Stimulated activated CD8-positive, alpha-beta memory T cell treated with anti-CD3 and anti-CD28 coated beads, Interleukin-4, amount 100 ng/mL, for 4 hours (primary cell): ENCODE measurements at regions not wholly inside any gene's neighbourhood (a gene's known extent, or its start where the extent isn't known, plus 50 kb on each side); places are given as distances from the start of the nearest gene placed in this dataset.

Source experiments
- DNase-seq, 2 donors: peaks; one replicate each; pipeline ENCODE4 v3.0.0-alpha.2; 2020; ENCODE audit warnings: low read depth in 2 of 2, low spot score in 1 of 2

DNA sequence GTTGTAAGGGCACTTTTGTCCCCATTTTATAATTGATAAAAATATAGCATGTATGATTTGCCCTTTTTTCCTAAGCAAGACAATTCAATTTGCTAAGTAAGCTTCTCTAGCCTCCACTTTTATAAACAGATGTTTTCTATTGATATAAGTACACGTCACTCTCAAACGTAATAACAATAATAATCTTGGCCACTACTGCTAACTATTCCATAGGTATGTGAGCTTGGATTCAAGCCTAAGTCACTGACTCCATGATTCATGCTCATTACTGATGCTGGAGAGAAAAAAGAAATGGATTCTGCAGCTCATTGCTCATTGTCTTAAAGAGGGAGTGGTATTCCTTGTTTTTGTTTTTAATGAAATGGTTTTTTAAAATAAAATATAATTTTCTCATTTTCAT, 661.0 kb downstream of the GALC start:
- DNase-seq, result no peak

DNA sequence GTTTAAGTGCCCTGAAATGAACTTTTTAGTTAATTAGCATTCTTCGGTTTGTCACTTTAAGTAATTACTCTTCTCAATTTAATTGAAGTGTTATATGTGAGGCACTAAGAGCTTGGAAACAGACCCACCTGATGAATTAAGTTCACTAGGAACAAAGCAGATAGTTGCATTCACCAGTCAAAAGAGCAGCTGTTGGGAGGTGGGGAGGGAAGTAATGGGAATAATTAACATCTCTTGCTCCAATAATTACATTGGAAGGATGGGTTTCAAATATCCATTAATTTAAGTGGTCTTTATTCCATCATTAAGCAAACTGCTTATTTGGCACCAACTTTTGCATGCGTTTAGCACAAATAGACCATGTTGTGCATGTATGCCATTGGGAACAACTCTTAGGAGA, 667.2 kb downstream of the GALC start:
- DNase-seq, result no peak

DNA sequence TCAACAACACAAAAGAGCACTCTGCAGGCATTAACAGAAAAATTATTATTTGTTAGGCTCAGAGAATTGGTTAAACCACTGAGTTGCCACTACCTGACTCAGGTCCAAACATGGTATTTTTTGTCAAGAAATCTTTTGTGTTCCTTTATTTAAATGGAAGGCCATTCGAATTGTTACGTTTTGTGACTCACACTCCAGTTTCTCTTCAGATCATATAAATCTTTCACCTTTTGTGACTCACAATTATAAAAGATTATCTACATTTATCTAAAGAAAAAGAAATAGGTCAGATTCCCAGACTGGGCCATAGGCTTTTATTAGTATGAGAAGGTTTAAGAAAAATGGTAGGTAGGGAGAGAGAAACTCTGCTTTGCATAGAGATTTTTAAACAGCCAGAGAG, 669.8 kb downstream of the GALC start:
- no peak for DNase-seq

DNA sequence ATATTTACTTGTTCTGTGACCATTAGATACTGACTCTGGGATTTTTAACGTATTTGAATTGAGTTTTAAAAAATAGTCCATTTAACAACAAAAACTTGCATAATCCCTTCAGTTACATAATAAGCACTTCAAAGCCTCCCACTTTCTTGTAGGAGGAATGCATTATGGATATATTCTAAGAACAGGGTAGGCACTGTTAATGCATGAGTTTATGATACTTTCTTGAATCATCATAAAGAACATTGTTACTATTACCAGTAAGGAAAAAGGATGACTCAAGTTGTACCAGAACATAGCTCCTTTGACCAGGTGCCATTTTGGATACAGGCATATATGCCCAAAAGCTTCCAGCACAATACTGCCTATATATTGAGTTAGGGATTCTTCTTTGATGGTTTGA, 671.4 kb downstream of the GALC start:
- no peak for DNase-seq

DNA sequence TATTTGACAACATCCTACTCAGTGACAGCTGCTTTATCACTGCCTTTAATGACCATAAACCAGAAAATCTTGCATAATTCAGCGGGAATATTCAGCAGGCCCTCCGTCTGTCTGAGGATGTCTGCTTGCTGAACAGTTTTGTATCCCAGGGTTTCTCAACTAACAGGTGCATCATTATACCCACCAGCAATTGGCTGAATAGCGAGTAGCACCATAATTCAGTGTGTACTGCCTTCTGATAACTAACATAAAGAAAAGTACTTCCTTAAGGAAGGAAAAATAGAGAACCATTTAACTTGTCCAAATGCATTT, 680.1 kb downstream of the GALC start:
- DNase-seq, result no peak

DNA sequence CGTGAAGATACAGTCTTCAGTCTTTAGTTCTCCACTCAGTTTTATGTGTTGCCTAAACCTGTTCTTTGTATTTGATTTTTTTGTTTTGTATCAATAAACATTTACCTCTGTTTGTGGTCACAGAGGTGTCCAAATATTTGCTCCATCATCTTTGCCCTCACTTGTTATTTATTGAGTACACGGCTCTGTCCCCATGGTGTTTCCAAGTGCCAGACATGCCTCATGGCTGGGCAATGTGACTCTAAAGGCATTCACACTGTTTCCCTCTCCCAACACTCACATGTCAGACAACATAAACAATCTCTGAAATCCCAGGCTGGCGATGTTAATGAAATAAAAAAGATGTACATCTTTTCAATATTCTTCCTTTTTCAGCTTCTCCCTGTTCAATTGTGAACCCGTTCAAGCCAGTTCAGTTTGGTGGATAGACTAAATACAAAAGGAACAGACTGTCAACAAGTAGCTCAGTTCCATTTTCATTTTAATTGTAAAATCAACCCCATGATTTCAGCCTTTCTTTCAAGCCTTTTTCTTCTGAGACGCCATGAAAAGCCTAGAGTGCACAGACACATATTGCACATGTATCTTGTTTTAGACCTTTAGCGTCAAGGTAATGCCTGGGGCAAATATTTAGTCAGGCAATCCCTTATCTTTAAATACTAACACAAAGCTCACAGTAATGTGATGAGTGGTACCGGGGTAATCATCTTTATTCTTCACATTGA, 680.7 kb downstream of the GALC start:
- DNase-seq, result no peak

DNA sequence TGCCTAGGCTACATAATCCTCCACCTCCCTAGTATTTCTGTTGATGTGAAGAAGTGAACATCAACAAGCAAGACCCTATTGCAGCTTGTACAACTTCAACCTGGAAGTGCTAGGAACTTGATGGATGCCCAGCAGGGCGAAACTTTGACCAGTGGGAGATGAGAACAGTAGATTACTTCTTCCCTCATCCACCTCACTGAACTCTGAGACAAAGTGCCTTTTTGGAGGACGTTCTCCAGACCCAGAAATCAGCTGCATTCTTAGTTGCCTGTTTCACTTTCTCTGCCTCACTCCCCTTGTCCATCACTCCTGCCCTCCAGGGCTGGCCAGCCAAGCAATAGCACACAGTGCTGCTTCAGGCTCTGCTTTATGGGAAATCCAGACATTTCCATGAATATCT, 683.4 kb downstream of the GALC start:
- no peak for DNase-seq

DNA sequence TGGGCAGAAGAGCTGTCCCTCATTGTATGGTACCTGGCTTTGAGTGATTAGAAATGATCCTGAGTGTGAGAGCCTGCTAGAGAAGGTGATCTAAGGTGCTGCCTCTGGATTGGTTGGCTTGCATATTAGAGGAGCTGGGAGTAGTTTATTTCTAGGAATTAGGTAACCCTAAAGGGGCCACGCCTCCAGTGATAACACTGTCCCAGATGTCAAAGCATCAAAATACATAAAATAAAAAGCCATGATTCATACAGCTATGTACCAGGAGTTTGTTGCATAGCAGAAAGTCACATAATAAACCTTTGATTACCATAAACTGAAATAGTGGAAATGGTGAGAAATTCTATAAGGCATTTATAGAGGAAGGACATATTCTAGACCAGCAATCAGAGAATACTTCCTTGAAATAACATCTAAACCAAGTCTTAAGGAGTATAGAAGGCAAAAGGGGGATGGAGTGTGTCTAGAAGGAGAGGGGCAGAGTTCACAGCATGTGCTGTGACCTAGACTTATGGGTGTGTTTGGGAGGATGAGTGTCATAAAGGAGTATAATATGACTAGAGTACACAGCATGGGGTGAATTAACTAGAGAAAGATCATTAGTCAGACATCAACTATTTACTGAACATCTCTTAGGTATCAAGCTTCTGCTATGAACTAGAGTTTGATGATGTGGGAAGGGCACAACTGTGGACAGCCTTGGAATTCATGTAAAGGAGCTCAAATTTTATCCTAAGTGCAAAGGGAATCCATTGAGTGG, 686.4 kb downstream of the GALC start:
- DNase-seq, result no peak

DNA sequence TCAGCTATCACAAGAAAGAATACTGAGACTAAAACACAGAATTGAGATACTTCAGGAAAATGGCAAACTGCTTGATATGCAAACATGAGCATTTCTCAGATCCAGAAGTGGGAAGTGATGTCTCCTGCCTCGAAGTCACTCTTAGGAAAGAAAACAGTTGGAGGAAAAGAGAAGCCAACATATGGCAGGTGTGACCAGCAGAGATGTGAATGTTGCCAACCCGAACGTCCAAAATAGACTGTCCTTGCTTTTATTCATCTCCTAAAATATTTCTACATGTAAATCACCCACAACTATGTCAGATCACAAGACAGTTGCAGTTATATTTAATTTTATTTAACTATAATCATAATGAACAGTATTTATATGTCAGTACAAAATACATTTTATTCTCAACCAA, 687.6 kb downstream of the GALC start:
- DNase-seq, result no peak

DNA sequence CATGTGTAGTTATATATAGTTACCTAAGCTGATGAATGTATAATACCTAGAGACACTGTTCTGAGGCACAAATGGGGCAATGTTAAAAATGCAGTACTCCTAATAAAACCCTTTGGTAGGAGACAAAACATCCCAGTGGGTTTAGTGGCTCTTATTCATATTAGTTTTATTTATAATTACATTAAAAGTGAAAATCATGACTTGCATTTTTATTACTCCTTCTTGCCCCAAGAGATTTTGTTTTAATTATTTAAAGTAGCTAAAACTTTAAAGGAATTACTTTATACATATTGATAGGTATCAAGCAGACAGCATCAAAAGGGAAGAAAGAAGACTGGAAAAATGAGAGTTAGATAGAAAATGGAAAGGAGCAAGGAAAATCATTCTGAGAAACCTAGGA, 688.6 kb downstream of the GALC start:
- DNase-seq, result no peak

DNA sequence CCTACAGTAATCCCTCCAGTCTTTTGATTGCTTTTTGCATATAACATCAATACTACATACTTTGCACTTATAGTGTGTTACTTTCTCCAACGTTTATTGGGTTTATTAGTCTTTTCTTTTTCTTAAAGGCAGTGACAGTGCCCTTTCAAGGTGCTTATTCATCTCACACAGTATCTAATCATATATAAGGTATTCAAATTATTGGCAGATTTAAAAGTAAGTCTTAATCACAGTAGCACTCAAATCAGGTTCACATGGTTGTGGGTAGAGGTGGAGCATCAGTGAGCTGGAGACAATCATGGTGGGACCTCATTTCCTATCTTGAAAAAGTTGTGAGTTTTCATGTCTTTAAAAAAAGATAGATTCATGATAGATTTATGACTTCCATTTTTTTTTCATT, 706.2 kb downstream of the GALC start:
- DNase-seq, result no peak

DNA sequence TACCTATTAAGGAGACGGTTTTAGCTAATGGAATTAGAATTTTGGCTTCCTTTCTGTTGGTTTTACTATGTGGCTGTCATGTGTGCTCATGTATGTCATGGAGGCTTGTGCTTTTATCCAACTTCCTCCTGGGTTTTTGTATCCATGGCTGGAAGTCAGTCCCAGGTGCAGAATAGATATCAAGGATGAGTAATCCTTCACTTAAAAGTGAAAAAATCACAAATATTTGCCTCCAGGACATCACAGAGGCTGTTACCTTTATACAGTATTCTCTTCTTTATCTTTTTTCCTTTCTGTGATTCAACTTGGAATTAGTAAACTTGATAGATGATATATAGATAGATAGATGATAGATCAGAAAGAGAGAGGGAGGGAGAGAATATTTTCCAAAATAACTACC, 706.8 kb downstream of the GALC start:
- DNase-seq, result no peak

DNA sequence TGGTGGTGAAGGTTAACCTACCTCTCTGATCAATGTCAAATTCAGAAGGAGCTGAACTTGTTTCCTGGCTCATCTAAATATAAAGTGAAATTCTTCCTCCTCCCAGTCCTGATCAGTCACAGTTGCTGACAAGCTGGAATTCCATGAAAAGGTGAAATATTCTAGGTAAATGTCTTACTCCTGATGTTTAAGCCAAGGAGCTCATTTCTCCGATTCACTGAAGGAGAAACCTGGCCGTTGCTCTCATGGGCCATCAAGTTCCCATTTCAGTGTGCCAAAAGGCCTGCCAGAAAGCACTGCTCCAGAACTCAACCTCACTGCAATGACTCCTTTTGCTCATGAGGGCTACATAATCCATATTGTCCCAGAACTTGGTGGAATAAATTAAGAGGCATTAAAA, 707.5 kb downstream of the GALC start:
- no peak for DNase-seq

DNA sequence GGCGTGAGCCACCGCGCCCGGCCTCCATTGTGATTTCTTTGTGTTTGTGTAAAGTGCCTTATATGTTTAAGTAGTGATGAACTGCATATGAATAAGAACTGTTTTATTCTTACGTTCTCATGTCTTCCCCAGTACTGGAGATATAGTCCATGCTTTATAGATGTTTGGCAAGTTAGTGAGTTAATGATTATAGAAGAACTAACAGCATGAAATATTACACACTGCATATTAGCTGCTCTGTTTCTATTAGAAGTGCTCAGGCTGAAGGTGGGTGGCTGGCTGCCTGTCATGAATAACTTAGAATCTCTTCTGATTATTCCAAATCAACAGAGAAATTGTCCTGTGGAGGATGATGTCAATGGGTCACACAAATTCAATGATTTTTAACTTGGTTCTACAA, 709.4 kb downstream of the GALC start:
- DNase-seq, result no peak

DNA sequence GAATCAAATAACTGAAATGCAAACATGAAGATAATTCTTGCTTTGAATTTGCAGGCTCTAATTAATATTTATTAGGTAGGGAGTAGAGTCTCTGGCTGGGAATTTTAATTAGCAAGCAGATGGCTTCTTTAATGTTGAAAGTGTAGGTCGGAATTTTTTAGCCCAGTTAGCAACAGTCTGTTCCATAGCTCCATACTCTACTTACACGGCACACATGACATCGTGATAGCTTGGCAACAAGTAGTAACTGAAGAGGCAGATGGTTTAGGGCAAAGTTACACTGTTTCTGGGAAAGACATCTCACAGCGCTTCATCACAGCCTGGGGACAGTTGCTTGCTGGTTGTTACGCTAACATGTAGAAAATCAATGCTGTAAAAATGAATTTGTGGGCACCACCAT, 710.7 kb downstream of the GALC start:
- DNase-seq, result no peak

DNA sequence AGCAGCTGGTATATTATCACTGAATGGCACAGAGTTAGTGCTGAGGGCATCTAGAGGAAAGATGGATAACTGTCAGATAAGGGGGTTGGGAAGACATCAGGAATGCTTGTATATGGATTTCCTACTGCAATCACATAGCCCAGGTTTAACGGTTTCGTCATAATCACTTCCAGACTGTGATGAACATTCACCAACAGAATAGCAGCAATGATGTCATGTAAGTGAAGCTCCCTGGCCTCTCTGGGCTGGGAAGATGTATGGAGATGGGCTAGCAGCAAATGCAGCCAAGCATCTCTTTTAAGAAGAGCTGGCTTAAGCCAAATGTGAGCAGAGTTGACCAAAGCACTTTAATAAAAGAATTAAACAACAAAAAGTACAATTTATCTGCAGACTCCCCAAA, 714.6 kb downstream of the GALC start:
- DNase-seq, result no peak

DNA sequence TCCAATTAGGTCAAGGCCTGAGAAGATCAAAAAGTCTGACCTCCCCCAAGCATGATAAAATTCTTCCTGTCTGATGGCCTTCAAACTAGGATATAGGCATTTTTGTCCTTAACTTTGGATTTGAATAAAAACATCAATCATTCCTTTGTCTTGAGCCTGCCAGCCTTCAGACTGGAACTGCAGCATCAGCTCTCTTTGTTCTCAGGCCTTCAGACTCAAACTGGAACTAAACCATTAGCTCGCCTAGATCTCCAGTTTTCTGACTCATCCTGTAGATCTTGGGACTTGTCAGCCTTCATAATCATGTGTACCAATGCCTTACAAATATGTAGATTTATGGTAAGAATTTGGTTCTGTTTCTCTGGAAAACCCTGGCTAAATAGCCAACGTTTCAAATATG, 721.7 kb downstream of the GALC start:
- DNase-seq, result no peak

DNA sequence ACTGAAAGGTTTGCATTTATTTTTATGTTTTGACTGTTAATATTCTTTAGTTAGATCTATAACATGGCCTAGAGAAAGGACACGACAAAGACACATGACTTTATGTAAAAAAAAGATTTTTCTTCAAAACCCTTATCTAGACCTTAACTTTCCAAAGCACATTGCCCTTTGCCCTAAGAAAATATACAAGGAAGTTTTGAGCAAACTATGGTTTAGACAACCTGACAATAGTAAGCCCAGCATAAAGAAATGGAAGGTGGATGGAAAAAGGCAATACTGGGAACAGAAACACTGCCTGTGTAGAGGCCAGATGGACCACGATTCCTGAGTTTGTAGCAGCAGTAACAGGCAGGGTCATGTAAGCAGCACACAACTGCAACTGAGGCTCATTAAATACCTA, 724.0 kb downstream of the GALC start:
- no peak for DNase-seq

DNA sequence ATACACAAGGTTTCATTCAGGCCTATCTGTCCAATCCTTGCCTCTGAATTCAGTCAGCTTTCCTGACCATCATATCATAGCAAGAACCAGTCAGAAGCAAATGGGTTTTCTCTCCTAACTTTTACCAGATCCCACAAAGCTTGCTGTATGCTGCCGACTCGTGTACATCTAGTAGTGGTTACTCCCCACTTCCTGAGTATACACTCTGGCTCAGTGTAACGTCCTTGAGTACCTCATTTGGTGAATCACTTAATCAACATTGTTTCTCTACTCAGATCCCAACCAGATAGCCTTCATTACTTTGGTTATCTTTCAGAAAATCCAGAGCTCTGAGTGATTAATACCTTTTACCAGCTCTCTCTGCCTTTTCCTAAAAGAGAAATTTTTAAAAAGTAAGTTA, 728.2 kb downstream of the GALC start:
- DNase-seq, result no peak

DNA sequence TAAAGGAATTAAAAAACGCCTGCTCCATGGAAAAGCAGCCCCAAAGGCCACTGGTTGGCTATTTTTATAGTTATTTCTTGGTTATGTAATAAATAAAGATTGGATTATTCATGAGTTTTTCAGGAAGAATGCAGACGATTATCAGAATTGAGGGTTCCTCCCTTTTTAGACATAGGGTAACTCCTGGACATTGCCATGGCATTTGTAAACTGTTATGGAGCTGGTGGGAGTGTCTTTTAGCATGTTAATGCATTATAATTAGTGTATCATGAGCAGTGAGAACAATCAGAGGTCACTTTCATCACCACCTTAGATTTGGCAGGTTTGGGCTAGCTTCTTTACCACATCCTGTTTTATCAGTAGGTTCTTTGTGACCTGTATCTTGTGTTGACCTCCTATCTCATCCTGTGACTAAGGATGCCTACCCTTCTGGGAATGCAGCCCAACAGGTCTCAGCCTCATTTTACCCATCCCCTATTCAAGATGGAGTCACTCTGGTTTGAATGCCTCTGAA, 728.7 kb downstream of the GALC start:
- no peak for DNase-seq

DNA sequence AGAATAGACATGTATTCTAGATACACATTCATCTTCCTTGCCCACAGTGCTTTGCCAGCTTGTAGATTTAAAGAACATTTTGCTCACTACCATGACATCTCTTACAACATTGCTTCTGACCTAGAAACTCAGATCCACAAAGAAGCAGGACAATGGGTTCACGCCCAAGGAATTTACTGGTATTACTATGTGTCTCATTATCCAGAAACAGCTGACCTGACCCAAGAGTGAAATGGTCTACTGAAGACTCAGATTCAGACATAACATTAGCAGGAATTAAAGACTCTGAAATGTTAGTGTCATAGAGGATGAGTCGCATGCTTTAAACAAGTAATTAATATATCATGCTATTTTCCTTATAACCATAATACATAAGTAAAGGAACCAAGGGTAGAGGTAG, 731.4 kb downstream of the GALC start:
- DNase-seq, result no peak

DNA sequence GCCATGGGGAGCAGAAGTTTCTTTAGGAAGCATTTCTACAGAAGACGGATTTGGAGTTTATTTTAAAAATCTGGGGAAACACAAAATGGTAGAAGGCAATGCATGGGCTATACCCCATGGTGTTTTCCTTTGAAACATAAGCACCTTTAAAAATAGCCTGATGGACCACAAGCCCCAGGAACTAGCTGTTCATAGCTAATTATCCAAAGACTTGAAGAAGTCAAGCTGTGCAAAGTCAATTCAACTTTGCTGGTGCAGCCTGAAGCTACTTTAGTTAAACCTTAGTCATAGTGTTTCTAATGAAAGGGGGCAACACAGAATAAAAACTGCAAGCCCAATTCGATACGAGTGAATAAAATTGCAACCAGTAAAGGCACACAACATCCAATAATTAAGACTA, 732.5 kb downstream of the GALC start:
- DNase-seq, result no peak

DNA sequence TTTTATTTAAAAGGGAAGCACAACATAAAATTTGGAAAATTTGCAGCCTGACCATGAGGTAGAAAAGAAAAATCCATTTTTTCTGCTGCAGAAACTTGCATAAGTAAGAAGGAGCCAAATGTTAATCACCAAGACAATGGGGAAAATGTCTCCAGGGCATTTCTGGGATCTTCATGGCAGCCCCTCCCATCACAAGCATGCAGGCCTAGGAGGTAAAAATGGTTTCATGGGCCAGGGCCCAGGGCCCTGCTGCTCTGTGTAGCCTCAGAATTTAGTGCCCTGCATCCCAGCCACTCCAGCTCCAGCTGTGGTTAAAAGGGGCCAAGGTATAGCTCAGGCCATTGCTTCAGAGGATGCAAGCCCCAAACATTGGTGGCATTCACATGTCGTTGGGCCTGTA, 735.6 kb downstream of the GALC start:
- no peak for DNase-seq
